Uterus (tissue), 3 donors: ENCODE measurements at regions not wholly inside any gene's neighbourhood (a gene's known extent, or its start where the extent isn't known, plus 50 kb on each side); places are given as distances from the start of the nearest gene placed in this dataset.

Source experiments
- DNase-seq, 2 donors: peaks; one replicate each; pipeline ENCODE4 v3.0.0-alpha.2; 2019 to 2020
- H3K27ac ChIP-seq, 2 donors: fragments of 200-600 bp; sonication (generic); 1 replicate in 1 of 2; 2 replicates in 1 of 2; pipeline ENCODE4 v1.5.1; 2016 to 2018
- H3K27me3 ChIP-seq, 2 donors: fragments of 200-600 bp; sonication (generic); one replicate each; pipeline ENCODE4 v1.5.1; 2018 to 2019; ENCODE audit warnings: control low read depth in 1 of 2
- H3K36me3 ChIP-seq, 2 donors: fragments of 200-600 bp; sonication (generic); one replicate each; pipeline ENCODE4 v1.5.1; 2019; ENCODE audit warnings: control low read depth in 1 of 2
- H3K4me1 ChIP-seq, 2 donors: fragments of 200-600 bp; sonication (generic); one replicate each; pipeline ENCODE4 v1.5.1; 2018 to 2019; ENCODE audit warnings: control low read depth in 1 of 2
- H3K4me3 ChIP-seq, 2 donors: fragments of 200-600 bp; sonication (generic); 1 replicate in 1 of 2; 2 replicates in 1 of 2; pipeline ENCODE4 v1.5.1; 2018 to 2019; ENCODE audit warnings: mild to moderate bottlenecking in 1 of 2
- H3K9me3 ChIP-seq, 2 donors: fragments of 200-600 bp; sonication (generic); one replicate each; pipeline ENCODE4 v1.5.1; 2019; ENCODE audit warnings: control low read depth in 1 of 2
- CTCF ChIP-seq, 4 experiments: fragments of 200-600 bp in 2 of 4; fragments of 450-650 bp in 2 of 4; sonication (generic) in 2 of 4; IDR thresholded peaks; one replicate each; pipeline ENCODE4 v1.5.1; 2016 to 2019; ENCODE audit warnings: antibody characterized with exemption in 4 of 4, mild to moderate bottlenecking in 2 of 4, moderate library complexity in 1 of 4
- POLR2A ChIP-seq, 2 donors: fragments of 450-650 bp; IDR thresholded peaks; one replicate each; pipeline ENCODE4 v1.6.1; 2016; ENCODE audit warnings: antibody characterized with exemption in 2 of 2, mild to moderate bottlenecking in 1 of 2, moderate library complexity in 1 of 2
- intact Hi-C: fragments of 100-400 bp; cut with DNase I; formaldehyde crosslinking; loops from one replicate; pipeline ENCODE4 v1.15.1; 2023; ENCODE audit warnings: low total_unique reads
- donor health status: DM: yes; HTN: yes; CAD: no.

GRCh38 chr3:117885011-117885441 is 1149.6 kb downstream of the IGSF11 start:
- TF ChIP-seq CTCF (IDR thresholded peaks at IDR 0.05) (no peak), POLR2A (IDR thresholded peaks at IDR 0.05) (no peak)
- intact Hi-C loops = no loop called here
- no peaks in the 10 kb centered on the region for H3K36me3 ChIP-seq

GRCh38 chr3:117886147-117886546 is 1148.5 kb downstream of the IGSF11 start:
- H3K9me3 ChIP-seq = no peaks in the 10 kb centered on the region
- TF ChIP-seq POLR2A (IDR thresholded peaks at IDR 0.05) (no peak), CTCF (IDR thresholded peaks at IDR 0.05) (no peak)
- H3K27me3 ChIP-seq = no peaks in the 10 kb centered on the region
- no peak for DNase-seq
- intact Hi-C loops = no loop called here
- no peak overlapping the region for H3K27ac ChIP-seq
- H3K36me3 ChIP-seq = no peaks in the 10 kb centered on the region
- no peaks in the 10 kb centered on the region for H3K4me1 ChIP-seq
- H3K4me3 ChIP-seq = no peak overlapping the region

More at GRCh38 chr3:117885011-117885441, 1149.6 kb downstream of the IGSF11 start:
- H3K27ac ChIP-seq = no peak overlapping the region
- no peaks in the 10 kb centered on the region for H3K27me3 ChIP-seq
- no peak overlapping the region for H3K4me3 ChIP-seq
- H3K9me3 ChIP-seq = no peaks in the 10 kb centered on the region
- DNase-seq = no peak
- H3K4me1 ChIP-seq = no peaks in the 10 kb centered on the region

- Histone ChIP-seq H3K9me3 (no peaks in the 10 kb centered on the region), H3K27ac (no peak overlapping the region), H3K36me3 (no peaks in the 10 kb centered on the region), H3K4me1 (no peaks in the 10 kb centered on the region), H3K27me3 (no peaks in the 10 kb centered on the region), H3K4me3 (no peak overlapping the region)
- intact Hi-C loops = no loop called here
- no peak for DNase-seq
- TF ChIP-seq POLR2A (IDR thresholded peaks at IDR 0.05) = no peak
- TF ChIP-seq CTCF (IDR thresholded peaks at IDR 0.05) = no peak
Observed at GRCh38 chr3:117887031-117887430, 1147.6 kb downstream of the IGSF11 start.

- Histone ChIP-seq H3K4me3 (no peak overlapping the region), H3K36me3 (no peaks in the 10 kb centered on the region), H3K27ac (no peak overlapping the region), H3K4me1 (no peaks in the 10 kb centered on the region), H3K9me3 (no peaks in the 10 kb centered on the region), H3K27me3 (no peaks in the 10 kb centered on the region)
- DNase-seq = no peak
- intact Hi-C loops = no loop called here
- TF ChIP-seq POLR2A (IDR thresholded peaks at IDR 0.05) = no peak
- TF ChIP-seq CTCF (IDR thresholded peaks at IDR 0.05) = no peak
Observed at GRCh38 chr3:117887901-117888300, 1146.7 kb downstream of the IGSF11 start.

- Histone ChIP-seq H3K27ac (no peak overlapping the region), H3K27me3 (no peaks in the 10 kb centered on the region), H3K9me3 (no peaks in the 10 kb centered on the region), H3K4me1 (no peaks in the 10 kb centered on the region), H3K4me3 (no peak overlapping the region), H3K36me3 (no peaks in the 10 kb centered on the region)
- DNase-seq = no peak
- intact Hi-C loops = no loop called here
- TF ChIP-seq POLR2A (IDR thresholded peaks at IDR 0.05) (no peak), CTCF (IDR thresholded peaks at IDR 0.05) (no peak)
Observed at GRCh38 chr3:117892431-117892841, 1142.2 kb downstream of the IGSF11 start.
